Neural cell (in vitro differentiated cells): ENCODE measurements at regions not wholly inside any gene's neighbourhood (a gene's known extent, or its start where the extent isn't known, plus 50 kb on each side); places are given as distances from the start of the nearest gene placed in this dataset.

Experiments
- H2AFZ ChIP-seq: fragments of 200-600, 300-800 bp; sonication (generic), shearing (Covaris generic); 2 replicates; pipeline ENCODE4 v1.6.0; 2014; ENCODE audit warnings: low read depth, mild to moderate bottlenecking, antibody characterized with exemption, low read length, moderate library complexity
- H3F3A ChIP-seq: fragments of 200-600 bp; shearing (Covaris generic); 2 replicates; pipeline ENCODE4 v1.6.1; 2016; ENCODE audit warnings: mild to moderate bottlenecking, moderate library complexity, mixed read lengths, antibody characterized with exemption, low read length; ENCODE audit not compliant: insufficient read depth, poor library complexity, severe bottlenecking
- H3K27ac ChIP-seq: fragments of 200-600, 300-800 bp; sonication (generic), shearing (Covaris generic); 2 replicates; pipeline ENCODE4 v1.5.1; 2014; ENCODE audit warnings: mild to moderate bottlenecking, low read length, moderate library complexity
- H3K27me3 ChIP-seq: fragments of 300-800, 200-600 bp; sonication (generic), shearing (Covaris generic); 2 replicates; pipeline ENCODE4 v1.6.0; 2014; ENCODE audit warnings: mild to moderate bottlenecking, low read depth, low read length, moderate library complexity; ENCODE audit not compliant: insufficient read depth
- H3K36me3 ChIP-seq: fragments of 300-800, 200-600 bp; sonication (generic), shearing (Covaris generic); 2 replicates; pipeline ENCODE4 v1.5.1; 2014; ENCODE audit warnings: mild to moderate bottlenecking, antibody characterized with exemption, low read length, moderate library complexity; ENCODE audit not compliant: insufficient read depth
- H3K4me2 ChIP-seq: fragments of 300-800, 200-600 bp; sonication (generic), shearing (Covaris generic); 2 replicates; pipeline ENCODE4 v1.6.0; 2014; ENCODE audit warnings: mild to moderate bottlenecking, low read length
- H3K4me3 ChIP-seq: fragments of 300-800, 200-600 bp; sonication (generic), shearing (Covaris generic); 2 replicates; pipeline ENCODE4 v1.5.1; 2014; ENCODE audit warnings: mild to moderate bottlenecking, low read length, moderate library complexity
- H3K79me2 ChIP-seq: fragments of 200-600 bp; shearing (Covaris generic); replicated peaks from 2 replicates; pipeline ENCODE4 v1.6.0; 2014; ENCODE audit warnings: mild to moderate bottlenecking, low read length, moderate library complexity; ENCODE audit not compliant: insufficient read depth
- H3K9ac ChIP-seq: fragments of 300-800, 200-600 bp; sonication (generic), shearing (Covaris generic); 2 replicates; pipeline ENCODE4 v1.6.1; 2016; ENCODE audit warnings: mild to moderate bottlenecking, low read length, mixed read lengths
- H3K9me2 ChIP-seq: fragments of 200-600 bp; shearing (Covaris generic); 2 replicates; pipeline ENCODE4 v1.6.1; 2016; ENCODE audit warnings: mild to moderate bottlenecking, low read length, mixed read lengths; ENCODE audit not compliant: insufficient read depth
- H3K9me3 ChIP-seq: fragments of 200-600, 300-800 bp; sonication (generic), shearing (Covaris generic); 2 replicates; pipeline ENCODE4 v1.6.1; 2016; ENCODE audit warnings: mild to moderate bottlenecking, mixed run types, low read length, moderate library complexity, mixed read lengths
- H4K20me1 ChIP-seq: fragments of 200-600 bp; shearing (Covaris generic); 2 replicates; pipeline ENCODE4 v1.6.1; 2016; ENCODE audit warnings: mild to moderate bottlenecking, mixed run types; ENCODE audit not compliant: insufficient read depth
- CTCF ChIP-seq: fragments of 450-650 bp; IDR thresholded peaks from 2 replicates; pipeline ENCODE4 v1.5.1; 2014; ENCODE audit warnings: antibody characterized with exemption, mild to moderate bottlenecking, moderate library complexity; ENCODE audit not compliant: poor library complexity, severe bottlenecking
- EP300 ChIP-seq: fragments of 450-650 bp; conservative IDR thresholded peaks from 2 replicates; pipeline ENCODE4 v1.6.1; 2014; ENCODE audit warnings: antibody characterized with exemption, mild to moderate bottlenecking, moderate library complexity; ENCODE audit not compliant: poor library complexity, severe bottlenecking
- EZH2 ChIP-seq: fragments of 200-600, 300-800 bp; shearing (Covaris generic), sonication (generic); IDR thresholded peaks from 2 replicates; pipeline ENCODE4 v1.6.1; 2014; ENCODE audit warnings: antibody characterized with exemption, low read length, borderline replicate concordance, mild to moderate bottlenecking; ENCODE audit not compliant: insufficient read depth, poor library complexity, severe bottlenecking
- MXI1 ChIP-seq: fragments of 450-650 bp; conservative IDR thresholded peaks from 2 replicates; pipeline ENCODE4 v1.6.1; 2014; ENCODE audit warnings: antibody characterized with exemption, mild to moderate bottlenecking; ENCODE audit not compliant: poor library complexity, severe bottlenecking
- POLR2AphosphoS5 ChIP-seq: IDR thresholded peaks from 2 replicates; pipeline ENCODE4 v1.6.1; 2012
- RAD21 ChIP-seq: fragments of 450-650 bp; conservative IDR thresholded peaks from 2 replicates; pipeline ENCODE4 v1.6.1; 2014; ENCODE audit warnings: antibody characterized with exemption, mild to moderate bottlenecking, moderate library complexity
- REST ChIP-seq: IDR thresholded peaks from 2 replicates; pipeline ENCODE4 v1.6.1; 2012; ENCODE audit warnings: borderline replicate concordance
- SMC3 ChIP-seq: fragments of 450-650 bp; conservative IDR thresholded peaks from 2 replicates; pipeline ENCODE4 v1.6.1; 2014; ENCODE audit warnings: antibody characterized with exemption, mild to moderate bottlenecking, moderate library complexity; ENCODE audit not compliant: poor library complexity
- TAF1 ChIP-seq: IDR thresholded peaks from 2 replicates; pipeline ENCODE4 v1.6.1; 2012; ENCODE audit warnings: low read depth

- Histone ChIP-seq H3K36me3 (no peaks in the 10 kb centered on the region), H3K9ac (no peak overlapping the region), H3K9me3 (no peaks in the 10 kb centered on the region), H3K4me2 (no peak overlapping the region), H2AFZ (no peak overlapping the region), H3K27ac (no peak overlapping the region), H3K27me3 (no peaks in the 10 kb centered on the region), H4K20me1 (no peaks in the 10 kb centered on the region), H3K79me2 (no peaks in the 10 kb centered on the region), H3K9me2 (no peaks in the 10 kb centered on the region), H3K4me3 (no peak overlapping the region), H3F3A (no peaks in the 10 kb centered on the region)
- no peak for TF ChIP-seq EZH2
- no peak for TF ChIP-seq RAD21
Observed at GRCh38 chr20:23285536-23285935, 65.1 kb upstream of the NXT1 start.

- Histone ChIP-seq H3K4me3 (no peak overlapping the region), H3K27ac (no peak overlapping the region), H3K9ac (no peak overlapping the region), H3F3A (no peaks in the 10 kb centered on the region), H3K79me2 (no peaks in the 10 kb centered on the region), H3K9me2 (no peaks in the 10 kb centered on the region), H3K4me2 (no peak overlapping the region), H2AFZ (no peak overlapping the region), H3K27me3 (no peaks in the 10 kb centered on the region), H3K36me3 (no peaks in the 10 kb centered on the region), H4K20me1 (no peaks in the 10 kb centered on the region), H3K9me3 (no peaks in the 10 kb centered on the region)
- TF ChIP-seq TAF1 = no peak
- TF ChIP-seq REST = no peak
- no peak for TF ChIP-seq SMC3
- TF ChIP-seq MXI1 = no peak
- TF ChIP-seq EP300 = no peak
- no peak for TF ChIP-seq EZH2
- no peak for TF ChIP-seq POLR2AphosphoS5
- TF ChIP-seq RAD21 = no peak
- no peak for TF ChIP-seq CTCF
Observed at GRCh38 chr20:23284009-23284408, 66.6 kb upstream of the NXT1 start.
